ENCODE measurements at regions not wholly inside any gene's neighbourhood (a gene's known extent, or its start where the extent isn't known, plus 50 kb on each side); places are given as distances from the start of the nearest gene placed in this dataset.

- TF ChIP-seq CTCF (IDR thresholded peaks at IDR 0.05 in 4 of 5, conservative IDR thresholded peaks at IDR 0.05 in 1 of 5) (no peak), POLR2A (IDR thresholded peaks at IDR 0.05) (no peak)
Measured at GRCh38 chr13:24985107-24985506, 110.8 kb upstream of the PABPC3 start.

Data from gastrocnemius medialis (tissue), 4 donors.